T-cell (primary cell): ENCODE measurements at regions not wholly inside any gene's neighbourhood (a gene's known extent, or its start where the extent isn't known, plus 50 kb on each side); places are given as distances from the start of the nearest gene placed in this dataset.

Experiments
- ATAC-seq, 4 experiments: fragments of 200-7000 bp in 3 of 4; fragments of 150-1000 bp in 1 of 4; cut with Tn5 transposase; replicated peaks in 1 of 4; 1 replicate in 3 of 4; 2 replicates in 1 of 4; pipeline ENCODE4 v1.10.0; 2021; ENCODE audit warnings: moderate library complexity in 3 of 4, mild to moderate bottlenecking in 2 of 4, moderate number of reproducible peaks in 1 of 4
- CTCF ChIA-PET, 2 donors: fragments of 300-600 bp; sonication (Branson Sonifier 250); formaldehyde crosslinking; loops; one replicate each; lab custom pipeline; 2022; ENCODE audit warnings: antibody characterized with exemption in 2 of 2; lab: Charles Lee
- POLR2A ChIA-PET, 2 donors: fragments of 300-600 bp; sonication (Branson Sonifier 250); formaldehyde crosslinking; loops; one replicate each; lab custom pipeline; 2022; ENCODE audit warnings: antibody characterized with exemption in 2 of 2; lab: Charles Lee
- DNase-seq, 35 experiments: peaks; one replicate each; pipeline versions ENCODE4 v3.0.0 to v3.0.0-alpha.2; 2013 to 2023
- H3K27ac ChIP-seq: one replicate; pipeline ENCODE4 v1.5.1; 2013; ENCODE audit warnings: low read length
- H3K27me3 ChIP-seq, 2 experiments: replicated peaks in 1 of 2; 1 replicate in 1 of 2; 2 replicates in 1 of 2; pipeline versions ENCODE4 v1.6.1 to v1.7.0; 2013; ENCODE audit warnings: low read length in 1 of 2, mixed read lengths in 1 of 2; ENCODE audit not compliant: control insufficient read depth in 2 of 2, insufficient read depth in 2 of 2; ENCODE audit errors: extremely low read depth in 1 of 2
- H3K36me3 ChIP-seq, 2 donors: 1 replicate in 1 of 2; 2 replicates in 1 of 2; pipeline versions ENCODE4 v1.6.1 to v1.7.0; 2013; ENCODE audit warnings: low read length in 1 of 2; ENCODE audit not compliant: control insufficient read depth in 2 of 2, insufficient read depth in 1 of 2; ENCODE audit errors: extremely low read depth in 1 of 2
- H3K4me1 ChIP-seq, 2 experiments: 1 replicate in 1 of 2; 2 replicates in 1 of 2; pipeline versions ENCODE4 v1.6.1 to v1.7.0; 2013; ENCODE audit warnings: low read length in 2 of 2, mixed read lengths in 1 of 2; ENCODE audit not compliant: insufficient read depth in 2 of 2, control insufficient read depth in 1 of 2; ENCODE audit errors: extremely low read depth in 1 of 2
- H3K4me3 ChIP-seq, 2 donors: 1 replicate in 1 of 2; 2 replicates in 1 of 2; pipeline versions ENCODE4 v1.5.1 to v1.7.0; 2013; ENCODE audit warnings: mild to moderate bottlenecking in 2 of 2, low read length in 1 of 2, moderate library complexity in 1 of 2; ENCODE audit not compliant: control insufficient read depth in 1 of 2; ENCODE audit errors: extremely low read depth in 1 of 2
- H3K9me3 ChIP-seq: 2 replicates; pipeline ENCODE4 v1.7.0; 2013
- H3K27ac Mint-ChIP-seq, 2 donors: one replicate each; pipeline ENCODE4 v1.8.0; 2020 to 2021; ENCODE audit warnings: mild to moderate bottlenecking in 2 of 2, mixed read lengths in 2 of 2
- H3K27me3 Mint-ChIP-seq, 2 donors: one replicate each; pipeline ENCODE4 v1.8.0; 2021 to 2022; ENCODE audit warnings: mixed read lengths in 2 of 2
- H3K36me3 Mint-ChIP-seq: one replicate; pipeline ENCODE4 v1.8.0; 2021; ENCODE audit warnings: mixed read lengths
- H3K4me1 Mint-ChIP-seq, 3 donors: one replicate each; pipeline ENCODE4 v1.8.0; 2020 to 2022; ENCODE audit warnings: mixed read lengths in 3 of 3, mild to moderate bottlenecking in 1 of 3
- H3K4me3 Mint-ChIP-seq, 3 donors: one replicate each; pipeline ENCODE4 v1.8.0; 2020 to 2022; ENCODE audit warnings: mild to moderate bottlenecking in 3 of 3, mixed read lengths in 3 of 3, moderate library complexity in 3 of 3
- H3K9me3 Mint-ChIP-seq, 3 donors: one replicate each; pipeline ENCODE4 v1.8.0; 2020 to 2022; ENCODE audit warnings: mixed read lengths in 3 of 3
- WGBS: methylation state at CpG from one replicate; pipeline ENCODE4 v1.1.5; 2013; ENCODE audit warnings: missing lambda C conversion rate; ENCODE audit not compliant: insufficient coverage; 5-methylcytosine and 5-hydroxymethylcytosine counted together

GRCh38 chr3:62926494-62926893 lies 51.3 kb upstream of the CADPS start:
- H3K4me1 Mint-ChIP-seq: no peaks in the 10 kb centered on the region
- no peaks in the 10 kb centered on the region for H3K4me1 ChIP-seq
- H3K36me3 ChIP-seq: no peaks in the 10 kb centered on the region
- DNase-seq (no peak), ATAC-seq (no peak)
- no peak overlapping the region for H3K4me3 ChIP-seq
- ChIA-PET CTCF (no interaction called here), POLR2A (no interaction called here)
- H3K9me3 ChIP-seq: no peaks in the 10 kb centered on the region
- no peaks in the 10 kb centered on the region for H3K36me3 Mint-ChIP-seq
- H3K27ac ChIP-seq: no peak overlapping the region
- no peaks in the 10 kb centered on the region for H3K27me3 ChIP-seq
- H3K27me3 Mint-ChIP-seq: no peaks in the 10 kb centered on the region
- 68% methylated on average over 2 of the region's 5 CpGs for WGBS
- H3K9me3 Mint-ChIP-seq: peaks cover 4 to 7% (median 7%) of the 10 kb centered on the region in 3 donors
- H3K27ac Mint-ChIP-seq: no peak overlapping the region
- no peak overlapping the region for H3K4me3 Mint-ChIP-seq

DNA sequence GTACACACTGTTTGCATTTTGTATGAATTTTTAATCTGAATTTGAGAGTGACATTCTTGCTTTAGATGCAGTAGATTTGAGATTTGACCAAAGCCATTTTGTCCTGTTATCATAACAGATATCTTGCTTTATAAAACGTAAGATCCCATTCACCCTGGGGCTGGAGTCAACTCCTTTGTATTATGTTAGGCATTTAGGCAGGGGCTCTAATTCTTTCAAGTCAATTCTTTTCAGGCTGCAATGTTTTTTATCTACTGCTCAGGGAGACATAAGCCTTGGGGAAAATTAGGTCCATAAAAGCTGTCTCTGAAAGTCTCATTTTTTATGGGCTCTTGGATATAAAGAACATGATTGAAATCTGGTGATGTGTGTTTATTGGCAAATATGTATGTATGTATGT lies 53.0 kb upstream of the CADPS start:
- ATAC-seq (no peak), DNase-seq (no peak)
- no peaks in the 10 kb centered on the region for H3K36me3 ChIP-seq
- WGBS: no CpG with 5 or more reads among the region's 1 CpG
- Mint-ChIP-seq H3K4me1 (no peaks in the 10 kb centered on the region), H3K27ac (no peak overlapping the region), H3K4me3 (no peak overlapping the region), H3K9me3 (peaks cover 3 to 7% (median 4%) of the 10 kb centered on the region in 3 donors), H3K27me3 (no peaks in the 10 kb centered on the region), H3K36me3 (no peaks in the 10 kb centered on the region)
- ChIA-PET POLR2A (no interaction called here), CTCF (no interaction called here)
- H3K4me1 ChIP-seq: no peaks in the 10 kb centered on the region
- H3K27ac ChIP-seq: no peak overlapping the region
- no peaks in the 10 kb centered on the region for H3K9me3 ChIP-seq
- H3K27me3 ChIP-seq: no peaks in the 10 kb centered on the region
- no peak overlapping the region for H3K4me3 ChIP-seq

DNA sequence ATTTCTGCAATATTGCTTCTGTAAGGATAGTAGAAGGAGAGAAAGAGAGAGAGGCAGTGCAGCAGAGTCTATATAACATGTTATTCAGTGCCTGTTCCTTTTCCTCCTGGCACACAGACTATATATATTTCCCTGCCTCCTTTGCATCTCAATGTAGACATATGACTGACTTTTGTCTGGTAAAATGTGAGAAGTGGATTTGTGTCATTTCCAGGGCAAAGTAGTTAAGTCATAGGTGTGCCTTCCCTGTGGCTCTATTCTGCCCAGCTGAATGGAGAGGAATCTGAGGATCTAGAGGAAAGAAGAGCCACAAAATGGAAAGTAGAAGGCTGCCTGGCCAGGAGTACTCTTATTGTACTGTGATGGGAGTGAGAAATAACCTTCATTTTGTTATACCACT lies 54.6 kb upstream of the CADPS start:
- CTCF ChIA-PET: no interaction called here
- H3K27me3 ChIP-seq: no peaks in the 10 kb centered on the region
- ATAC-seq: no peak
- no peaks in the 10 kb centered on the region for H3K36me3 Mint-ChIP-seq
- peaks cover 3 to 7% (median 4%) of the 10 kb centered on the region in 3 donors for H3K9me3 Mint-ChIP-seq
- no peak overlapping the region for H3K4me3 Mint-ChIP-seq
- H3K9me3 ChIP-seq: no peaks in the 10 kb centered on the region
- no peaks in the 10 kb centered on the region for H3K4me1 Mint-ChIP-seq
- H3K36me3 ChIP-seq: no peaks in the 10 kb centered on the region
- H3K4me1 ChIP-seq: no peaks in the 10 kb centered on the region
- no peak overlapping the region for H3K27ac Mint-ChIP-seq
- no peak overlapping the region for H3K4me3 ChIP-seq
- no peaks in the 10 kb centered on the region for H3K27me3 Mint-ChIP-seq
- DNase-seq: no peak
- POLR2A ChIA-PET: no interaction called here
- H3K27ac ChIP-seq: no peak overlapping the region

- Histone ChIP-seq H3K4me3 (no peak overlapping the region), H3K27ac (no peak overlapping the region), H3K27me3 (no peaks in the 10 kb centered on the region), H3K4me1 (no peaks in the 10 kb centered on the region), H3K36me3 (no peaks in the 10 kb centered on the region), H3K9me3 (no peaks in the 10 kb centered on the region)
- Mint-ChIP-seq H3K36me3 (no peaks in the 10 kb centered on the region), H3K27me3 (no peaks in the 10 kb centered on the region), H3K9me3 (peaks cover 0 to 12% (median 5%) of the 10 kb centered on the region in 3 donors), H3K4me1 (no peaks in the 10 kb centered on the region), H3K27ac (no peak overlapping the region), H3K4me3 (no peak overlapping the region)
- ChIA-PET CTCF (no interaction called here), POLR2A (no interaction called here)
- WGBS: no CpG with 5 or more reads among the region's 1 CpG
- DNase-seq: no peak
- no peak for ATAC-seq
Observed at GRCh38 chr3:62935793-62936192, 60.6 kb upstream of the CADPS start.

- Histone ChIP-seq H3K36me3 (no peaks in the 10 kb centered on the region), H3K27ac (no peak overlapping the region), H3K9me3 (no peaks in the 10 kb centered on the region), H3K4me1 (no peaks in the 10 kb centered on the region), H3K27me3 (no peaks in the 10 kb centered on the region), H3K4me3 (no peak overlapping the region)
- Mint-ChIP-seq H3K9me3 (peaks cover 0 to 12% (median 5%) of the 10 kb centered on the region in 3 donors), H3K27me3 (no peaks in the 10 kb centered on the region), H3K36me3 (no peaks in the 10 kb centered on the region), H3K27ac (no peak overlapping the region), H3K4me3 (no peak overlapping the region), H3K4me1 (no peaks in the 10 kb centered on the region)
- POLR2A ChIA-PET: no interaction called here
- CTCF ChIA-PET: no interaction called here
- no peak for ATAC-seq
- DNase-seq: no peak
- 95% methylated on average over 3 of the region's 5 CpGs for WGBS
Observed at GRCh38 chr3:62936626-62937254, 61.5 kb upstream of the CADPS start.

- H3K4me3 ChIP-seq: no peak overlapping the region
- H3K36me3 ChIP-seq: no peaks in the 10 kb centered on the region
- no peaks in the 10 kb centered on the region for H3K4me1 ChIP-seq
- H3K4me1 Mint-ChIP-seq: no peaks in the 10 kb centered on the region
- no peak overlapping the region for H3K27ac ChIP-seq
- ATAC-seq: no peak
- H3K27me3 ChIP-seq: no peaks in the 10 kb centered on the region
- 80% methylated on average over 1 of the region's 2 CpGs for WGBS
- POLR2A ChIA-PET: no interaction called here
- CTCF ChIA-PET: no interaction called here
- H3K9me3 Mint-ChIP-seq: peaks cover 3 to 12% (median 5%) of the 10 kb centered on the region in 3 donors
- no peaks in the 10 kb centered on the region for H3K9me3 ChIP-seq
- no peak overlapping the region for H3K27ac Mint-ChIP-seq
- H3K36me3 Mint-ChIP-seq: no peaks in the 10 kb centered on the region
- no peak overlapping the region for H3K4me3 Mint-ChIP-seq
- H3K27me3 Mint-ChIP-seq: no peaks in the 10 kb centered on the region
- DNase-seq: no peak
Observed at GRCh38 chr3:62938583-62938982, 63.4 kb upstream of the CADPS start.

DNA sequence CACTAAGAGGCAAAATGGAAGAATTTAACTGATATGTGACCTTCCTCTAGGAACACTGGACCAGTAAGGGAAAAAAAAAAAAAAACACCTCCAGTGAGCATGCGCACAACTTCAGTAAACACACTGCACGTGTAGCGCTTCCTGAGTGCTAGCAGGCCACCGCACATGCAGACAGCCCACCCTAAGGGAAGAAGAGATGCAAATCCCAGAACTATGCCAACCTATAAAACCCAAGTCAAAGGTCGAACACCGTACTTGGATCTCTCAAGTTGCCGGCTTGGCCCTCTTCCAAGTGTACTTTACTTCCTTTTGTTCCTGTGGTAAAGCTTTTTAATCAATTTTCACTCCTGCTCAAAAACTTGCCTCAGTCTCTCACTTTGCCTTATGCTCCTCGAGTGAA lies 64.5 kb upstream of the CADPS start:
- no peaks in the 10 kb centered on the region for H3K27me3 Mint-ChIP-seq
- ATAC-seq (no peak), DNase-seq (no peak)
- no peaks in the 10 kb centered on the region for H3K36me3 Mint-ChIP-seq
- no peak overlapping the region for H3K4me3 Mint-ChIP-seq
- no peaks in the 10 kb centered on the region for H3K9me3 ChIP-seq
- H3K27me3 ChIP-seq: no peaks in the 10 kb centered on the region
- no peak overlapping the region for H3K4me3 ChIP-seq
- POLR2A ChIA-PET: no interaction called here
- no peak overlapping the region for H3K27ac Mint-ChIP-seq
- no peaks in the 10 kb centered on the region for H3K4me1 Mint-ChIP-seq
- H3K27ac ChIP-seq: no peak overlapping the region
- H3K9me3 Mint-ChIP-seq: peaks cover 3 to 12% (median 5%) of the 10 kb centered on the region in 3 donors
- CTCF ChIA-PET: interaction anchor here in 1 of 2 donors (0.7 kb wide), 1 partner anchor 29 kb away, joined by 6 read pairs; no protein-coding TSS in a partner anchor
- 93% methylated on average over 7 of the region's 8 CpGs for WGBS
- H3K36me3 ChIP-seq: no peaks in the 10 kb centered on the region
- no peaks in the 10 kb centered on the region for H3K4me1 ChIP-seq
